ENCODE measurements at regions not wholly inside any gene's neighbourhood (a gene's known extent, or its start where the extent isn't known, plus 50 kb on each side); places are given as distances from the start of the nearest gene placed in this dataset.

- ChIA-PET CTCF (no interaction called here), POLR2A (no interaction called here)
- Histone ChIP-seq H3K9me3 (ENCODE audit: control insufficient read depth, insufficient read depth, low read length) (no peaks in the 10 kb centered on the region), H3K27me3 (ENCODE audit: control insufficient read depth, insufficient read depth, low read length) (no peaks in the 10 kb centered on the region), H3K27ac (ENCODE audit: low read depth, low read length) (no peak overlapping the region), H3K4me3 (ENCODE audit: low read depth, low read length) (no peak overlapping the region)
- no peak for TF ChIP-seq CTCF (IDR thresholded peaks at IDR 0.05; ENCODE audit: low read depth, low read length)
- no peak for DNase-seq (ENCODE audit: low read depth, low spot score)
These were observed 59.3 kb downstream of the ATXN3L start for GRCh38 chrX:13260598-13260997.

GRCh38 chrX:13258725-13259124 is 61.1 kb downstream of the ATXN3L start:
- Histone ChIP-seq H3K27ac (ENCODE audit: low read depth, low read length) (no peak overlapping the region), H3K4me3 (ENCODE audit: low read depth, low read length) (no peak overlapping the region), H3K9me3 (ENCODE audit: control insufficient read depth, insufficient read depth, low read length) (no peaks in the 10 kb centered on the region), H3K27me3 (ENCODE audit: control insufficient read depth, insufficient read depth, low read length) (no peaks in the 10 kb centered on the region)
- DNase-seq (ENCODE audit: low read depth, low spot score) = no peak
- CTCF ChIA-PET = no interaction called here
- TF ChIP-seq CTCF (IDR thresholded peaks at IDR 0.05; ENCODE audit: low read depth, low read length) = no peak
- POLR2A ChIA-PET = no interaction called here

GRCh38 chrX:13258052-13258444 is 61.8 kb downstream of the ATXN3L start:
- ChIA-PET POLR2A (no interaction called here), CTCF (no interaction called here)
- Histone ChIP-seq H3K27ac (ENCODE audit: low read depth, low read length) (no peak overlapping the region), H3K9me3 (ENCODE audit: control insufficient read depth, insufficient read depth, low read length) (no peaks in the 10 kb centered on the region), H3K4me3 (ENCODE audit: low read depth, low read length) (no peak overlapping the region), H3K27me3 (ENCODE audit: control insufficient read depth, insufficient read depth, low read length) (no peaks in the 10 kb centered on the region)
- no peak for TF ChIP-seq CTCF (IDR thresholded peaks at IDR 0.05; ENCODE audit: low read depth, low read length)
- no peak for DNase-seq (ENCODE audit: low read depth, low spot score)

- Histone ChIP-seq H3K27ac (ENCODE audit: low read depth, low read length) (no peak overlapping the region), H3K27me3 (ENCODE audit: control insufficient read depth, insufficient read depth, low read length) (no peaks in the 10 kb centered on the region), H3K9me3 (ENCODE audit: control insufficient read depth, insufficient read depth, low read length) (no peaks in the 10 kb centered on the region), H3K4me3 (ENCODE audit: low read depth, low read length) (no peak overlapping the region)
- POLR2A ChIA-PET = no interaction called here
- no peak for DNase-seq (ENCODE audit: low read depth, low spot score)
- no peak for TF ChIP-seq CTCF (IDR thresholded peaks at IDR 0.05; ENCODE audit: low read depth, low read length)
- CTCF ChIA-PET = no interaction called here
These were observed 62.4 kb downstream of the ATXN3L start for GRCh38 chrX:13257223-13258051.

- no peak for TF ChIP-seq CTCF (IDR thresholded peaks at IDR 0.05; ENCODE audit: low read depth, low read length)
- ChIA-PET CTCF (no interaction called here), POLR2A (interaction anchor here (0.5 kb wide), 1 partner anchor 182 kb away, joined by 3 read pairs; no protein-coding TSS in a partner anchor)
- no peak for DNase-seq (ENCODE audit: low read depth, low spot score)
- no peaks in the 10 kb centered on the region for H3K9me3 ChIP-seq (ENCODE audit: control insufficient read depth, insufficient read depth, low read length)
- no peak overlapping the region for H3K27ac ChIP-seq (ENCODE audit: low read depth, low read length)
- no peak overlapping the region for H3K4me3 ChIP-seq (ENCODE audit: low read depth, low read length)
- H3K27me3 ChIP-seq (ENCODE audit: control insufficient read depth, insufficient read depth, low read length) = no peaks in the 10 kb centered on the region
These were observed 63.2 kb downstream of the ATXN3L start for GRCh38 chrX:13256603-13257002.
